SU-DHL-6 (cell line): ENCODE measurements at regions not wholly inside any gene's neighbourhood (a gene's known extent, or its start where the extent isn't known, plus 50 kb on each side); places are given as distances from the start of the nearest gene placed in this dataset.

ENCODE experiments used
- EZH2phosphoT487 ChIP-seq: fragments of 200-600 bp; sonication (generic), shearing (Covaris generic); conservative IDR thresholded peaks from 2 replicates; pipeline ENCODE4 v1.6.1; 2018; ENCODE audit warnings: mild to moderate bottlenecking, antibody characterized with exemption, low read length, moderate library complexity, mixed read lengths
- TF ChIP-seq, protein P1 (sequence below): fragments of 200-600 bp; sonication (generic); IDR thresholded peaks from one replicate; pipeline ENCODE4 v1.5.1; 2017; ENCODE audit warnings: antibody characterized with exemption, mild to moderate bottlenecking, low read length, moderate library complexity; ENCODE audit not compliant: insufficient read depth, poor library complexity, severe bottlenecking

GRCh38 chr1:36622741-36623648 is 140.3 kb upstream of the CSF3R start:
- TF ChIP-seq, protein P1, sequence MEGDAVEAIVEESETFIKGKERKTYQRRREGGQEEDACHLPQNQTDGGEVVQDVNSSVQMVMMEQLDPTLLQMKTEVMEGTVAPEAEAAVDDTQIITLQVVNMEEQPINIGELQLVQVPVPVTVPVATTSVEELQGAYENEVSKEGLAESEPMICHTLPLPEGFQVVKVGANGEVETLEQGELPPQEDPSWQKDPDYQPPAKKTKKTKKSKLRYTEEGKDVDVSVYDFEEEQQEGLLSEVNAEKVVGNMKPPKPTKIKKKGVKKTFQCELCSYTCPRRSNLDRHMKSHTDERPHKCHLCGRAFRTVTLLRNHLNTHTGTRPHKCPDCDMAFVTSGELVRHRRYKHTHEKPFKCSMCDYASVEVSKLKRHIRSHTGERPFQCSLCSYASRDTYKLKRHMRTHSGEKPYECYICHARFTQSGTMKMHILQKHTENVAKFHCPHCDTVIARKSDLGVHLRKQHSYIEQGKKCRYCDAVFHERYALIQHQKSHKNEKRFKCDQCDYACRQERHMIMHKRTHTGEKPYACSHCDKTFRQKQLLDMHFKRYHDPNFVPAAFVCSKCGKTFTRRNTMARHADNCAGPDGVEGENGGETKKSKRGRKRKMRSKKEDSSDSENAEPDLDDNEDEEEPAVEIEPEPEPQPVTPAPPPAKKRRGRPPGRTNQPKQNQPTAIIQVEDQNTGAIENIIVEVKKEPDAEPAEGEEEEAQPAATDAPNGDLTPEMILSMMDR, result no peak
- no peak for TF ChIP-seq EZH2phosphoT487
